Renal pelvis (tissue), 1 donor: ENCODE measurements at regions not wholly inside any gene's neighbourhood (a gene's known extent, or its start where the extent isn't known, plus 50 kb on each side); places are given as distances from the start of the nearest gene placed in this dataset.

Experiments
- DNase-seq: peaks from one replicate; pipeline ENCODE4 v3.0.0-alpha.2; 2013

DNA sequence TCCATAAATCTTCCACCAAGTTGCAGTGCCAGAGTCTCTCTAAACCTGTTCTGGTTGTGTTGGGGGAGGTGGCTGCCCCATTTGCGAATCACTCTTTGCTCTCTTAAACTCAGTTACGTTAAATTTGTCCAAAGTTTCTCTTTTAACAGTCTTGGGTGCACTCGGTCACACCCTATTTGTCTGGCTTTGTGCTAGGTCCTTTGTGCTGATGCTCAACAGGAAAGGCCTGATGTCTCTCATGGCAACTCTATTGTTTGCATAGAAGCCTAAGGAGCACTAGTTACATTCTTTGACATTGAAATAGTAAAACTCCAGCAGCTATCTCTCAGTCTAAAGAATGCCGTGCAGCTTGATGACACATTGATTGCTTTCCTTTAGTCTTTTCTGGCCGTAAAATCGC lies 105.1 kb downstream of the TRMT11 start:
- peak; percentile 10 for DNase-seq

GRCh38 chr6:126093108-126093507 lies 106.8 kb downstream of the TRMT11 start:
- no peak for DNase-seq

DNA sequence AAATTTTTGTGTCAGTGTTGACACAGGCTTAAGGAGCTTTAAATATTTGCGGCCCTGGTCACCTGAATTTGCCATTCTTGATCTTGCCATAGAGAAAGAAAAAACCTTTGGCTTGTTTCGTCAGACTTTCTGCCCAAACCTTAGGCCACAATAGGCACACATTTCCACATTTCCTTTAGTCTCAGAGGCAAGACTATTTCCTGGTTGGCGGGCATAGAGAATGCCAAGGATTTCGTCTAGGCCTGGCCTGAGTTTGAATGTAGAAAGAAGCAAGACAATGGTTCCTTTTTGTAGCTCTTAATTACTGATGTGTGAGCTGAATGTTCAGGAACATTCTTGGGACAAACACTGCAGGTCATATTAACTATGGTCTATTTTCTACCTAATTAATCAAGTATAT lies 108.1 kb downstream of the TRMT11 start:
- no peak for DNase-seq

GRCh38 chr6:126100386-126100785 lies 114.0 kb downstream of the TRMT11 start:
- no peak for DNase-seq

- DNase-seq = no peak
Measured at GRCh38 chr6:126102358-126102757, 116.0 kb downstream of the TRMT11 start.

- no peak for DNase-seq
Measured at GRCh38 chr6:126103993-126104392, 117.7 kb downstream of the TRMT11 start.

DNA sequence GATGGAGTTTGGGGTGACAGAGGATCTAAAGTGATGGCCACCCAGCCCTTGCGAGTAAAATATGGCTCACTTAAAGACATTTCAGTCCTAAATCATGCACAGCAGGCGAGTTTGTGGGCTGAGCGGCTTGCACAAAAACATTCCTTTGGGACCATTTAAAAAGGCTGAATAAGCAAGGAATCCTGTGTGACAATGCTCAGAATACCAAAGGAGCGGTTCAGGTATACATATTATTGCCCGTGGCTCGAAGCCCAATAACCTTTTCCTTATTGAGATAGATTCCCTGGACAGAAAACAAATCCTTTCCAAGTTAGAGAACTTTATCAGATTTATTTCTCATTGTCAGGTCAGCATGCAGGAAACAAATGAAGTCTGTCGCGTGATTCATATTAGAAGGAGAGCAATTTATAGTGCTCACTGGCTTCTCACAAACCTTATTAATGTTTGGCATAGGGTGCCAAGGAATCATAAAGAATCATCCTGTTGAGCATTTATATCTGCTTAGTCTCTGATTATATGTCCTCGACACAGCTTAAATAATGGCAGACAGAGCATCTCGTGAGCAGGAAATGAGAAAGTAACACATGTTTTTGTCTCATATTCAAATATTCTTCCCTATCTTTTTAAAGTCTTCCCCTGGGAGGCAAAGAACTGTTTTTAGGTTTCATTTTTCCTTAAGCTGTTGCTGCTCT lies 121.3 kb downstream of the TRMT11 start:
- peak; percentile 22 for DNase-seq

DNA sequence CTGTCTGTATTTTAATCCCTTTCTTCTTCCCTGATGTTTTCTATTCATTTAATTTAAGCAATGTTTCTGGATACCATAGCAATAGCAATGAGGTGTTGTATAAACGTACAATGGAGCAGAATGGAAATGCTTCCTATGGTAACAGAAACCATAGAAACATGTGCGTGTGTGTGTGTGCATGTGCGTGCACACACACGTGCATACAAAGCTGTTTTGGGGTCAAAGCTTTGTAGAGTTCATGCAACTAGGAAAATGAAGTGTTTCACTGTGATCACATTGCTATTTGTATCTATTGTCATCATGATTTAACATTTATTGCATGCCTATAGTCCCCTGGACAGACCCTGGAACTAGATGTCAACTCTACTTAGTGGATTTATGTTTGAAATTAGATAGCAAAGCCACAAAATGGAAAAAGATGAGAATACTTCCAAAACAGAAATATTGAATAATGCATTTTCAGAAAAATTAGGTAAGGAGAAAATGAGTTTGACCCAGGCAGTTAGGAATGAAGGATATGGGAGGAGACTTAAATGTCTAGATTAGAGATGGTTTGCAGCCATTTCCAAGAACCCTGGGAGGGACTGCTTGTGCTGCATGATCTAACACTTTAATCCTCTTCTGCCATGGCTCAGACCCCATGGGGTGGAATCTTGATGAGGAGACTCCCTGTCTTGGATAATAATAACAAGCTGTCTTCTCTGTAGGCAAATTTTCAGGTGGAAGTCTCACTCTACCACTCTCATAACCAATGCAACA lies 124.4 kb downstream of the TRMT11 start:
- DNase-seq = no peak

- DNase-seq = no peak
Measured at GRCh38 chr6:126111327-126111726, 125.0 kb downstream of the TRMT11 start.

- no peak for DNase-seq
Measured at GRCh38 chr6:126112171-126112632, 125.9 kb downstream of the TRMT11 start.

GRCh38 chr6:126113261-126113660 lies 126.9 kb downstream of the TRMT11 start:
- DNase-seq = no peak

GRCh38 chr6:126117251-126117650 lies 130.9 kb downstream of the TRMT11 start:
- no peak for DNase-seq

DNA sequence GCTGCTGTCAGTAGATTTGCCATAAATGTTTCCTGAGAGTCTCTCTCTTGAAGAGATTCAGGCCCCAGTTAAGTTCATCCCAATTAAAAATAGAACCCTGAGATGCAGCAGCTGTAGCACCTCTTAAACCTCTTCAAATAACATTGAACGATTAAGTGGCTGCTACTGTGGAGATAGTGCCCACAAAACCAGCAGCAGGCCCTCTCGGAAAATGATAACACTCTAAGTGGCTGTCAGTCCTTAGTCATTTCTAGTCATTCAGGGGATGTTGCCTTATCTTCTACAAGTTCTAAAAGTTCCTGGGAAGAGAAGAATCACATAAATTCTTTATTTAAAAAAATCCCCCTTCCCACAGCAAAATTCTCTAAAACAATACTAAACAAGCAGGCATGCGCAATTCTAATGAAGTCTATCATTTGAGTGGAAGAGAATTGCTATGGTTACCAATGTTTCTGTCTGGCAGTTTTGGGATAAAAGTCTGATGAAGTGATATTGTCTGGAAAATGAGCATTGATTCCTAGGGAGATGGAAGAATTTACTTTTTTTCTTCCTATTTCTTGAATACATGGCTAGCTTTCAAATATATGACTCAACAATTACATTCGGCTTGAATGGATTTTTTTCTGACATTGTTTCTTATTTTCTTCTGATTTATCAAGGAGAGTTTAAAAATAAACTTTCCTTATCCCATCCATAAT lies 131.9 kb downstream of the TRMT11 start:
- no peak for DNase-seq

GRCh38 chr6:126118936-126119335 lies 132.6 kb downstream of the TRMT11 start:
- DNase-seq = no peak

GRCh38 chr6:126123226-126123625 lies 136.9 kb downstream of the TRMT11 start:
- DNase-seq = no peak

- peak; percentile 12 for DNase-seq
Measured at GRCh38 chr6:126127659-126128058, 141.3 kb downstream of the TRMT11 start.

DNA sequence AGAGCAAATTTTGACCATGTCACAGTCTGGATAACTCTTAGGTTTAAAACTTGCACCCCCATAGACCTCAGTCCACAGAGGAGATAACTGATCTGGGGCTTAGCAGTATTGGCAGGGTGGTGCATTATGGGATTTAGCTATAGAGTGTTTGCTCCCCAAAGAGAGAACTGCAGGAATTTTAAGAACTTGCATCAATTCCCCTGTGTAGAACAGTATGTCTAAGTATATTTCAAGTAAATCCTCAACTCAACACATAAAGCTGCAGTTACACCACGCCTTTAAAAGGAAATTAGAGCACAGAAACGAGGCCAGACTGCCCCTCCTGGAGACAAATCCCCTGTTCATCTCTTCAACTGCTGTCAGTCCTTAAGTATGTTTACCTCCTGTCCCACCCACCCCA lies 144.9 kb downstream of the TRMT11 start:
- DNase-seq = no peak

DNA sequence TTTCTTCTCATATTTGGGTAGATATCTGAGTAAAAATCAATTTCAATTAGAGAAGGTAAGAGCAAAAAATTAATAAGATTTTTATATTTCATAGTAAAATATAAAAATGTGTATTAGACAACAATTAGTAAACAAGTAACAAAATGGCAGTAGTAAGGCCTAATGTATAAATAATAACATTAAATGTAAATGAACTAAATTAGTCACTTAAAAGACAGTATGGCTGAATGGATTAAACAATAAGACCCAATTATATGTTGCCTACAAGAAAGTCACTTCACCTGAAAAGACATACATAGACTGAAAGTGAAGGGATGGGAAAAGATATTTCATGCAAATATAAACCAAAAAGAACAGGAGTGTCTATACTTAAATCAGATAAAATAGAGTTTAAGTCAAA lies 147.6 kb downstream of the TRMT11 start:
- no peak for DNase-seq

DNA sequence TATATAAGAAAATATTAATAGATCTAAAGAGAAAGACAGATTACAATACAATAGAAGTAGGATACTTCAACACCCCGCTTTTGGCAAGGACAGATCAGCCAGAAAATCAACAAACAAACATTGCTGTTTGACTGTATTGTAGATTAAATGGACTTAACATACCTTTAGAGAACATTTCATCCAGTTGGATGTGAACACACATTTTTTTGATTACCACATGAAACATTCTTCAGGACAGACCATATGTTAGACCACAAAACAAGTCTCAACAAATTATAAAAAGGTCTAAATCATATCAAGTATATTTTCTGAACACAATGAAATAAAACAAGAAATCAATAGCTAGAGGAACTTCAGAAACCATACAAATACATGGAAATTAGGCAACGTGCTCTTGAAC lies 148.2 kb downstream of the TRMT11 start:
- no peak for DNase-seq

DNA sequence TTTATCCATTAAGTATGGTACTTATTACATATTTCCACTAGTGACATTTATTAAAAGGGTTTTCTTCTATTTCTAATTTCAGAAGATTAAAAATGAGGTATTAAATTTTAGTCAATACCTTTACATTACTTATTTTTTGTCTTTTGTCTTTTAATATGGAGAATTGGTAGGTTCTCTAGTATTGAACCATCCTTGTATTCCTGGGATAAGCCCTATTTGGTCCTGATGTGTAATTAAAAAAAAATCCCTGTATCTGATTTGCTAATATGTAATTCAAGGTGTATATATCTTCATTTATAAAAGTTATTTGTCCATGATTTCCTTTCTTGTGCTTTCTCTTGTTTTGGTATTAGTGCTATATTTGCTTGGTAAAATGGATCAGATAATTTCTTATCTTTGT lies 153.7 kb downstream of the TRMT11 start:
- DNase-seq = no peak

DNA sequence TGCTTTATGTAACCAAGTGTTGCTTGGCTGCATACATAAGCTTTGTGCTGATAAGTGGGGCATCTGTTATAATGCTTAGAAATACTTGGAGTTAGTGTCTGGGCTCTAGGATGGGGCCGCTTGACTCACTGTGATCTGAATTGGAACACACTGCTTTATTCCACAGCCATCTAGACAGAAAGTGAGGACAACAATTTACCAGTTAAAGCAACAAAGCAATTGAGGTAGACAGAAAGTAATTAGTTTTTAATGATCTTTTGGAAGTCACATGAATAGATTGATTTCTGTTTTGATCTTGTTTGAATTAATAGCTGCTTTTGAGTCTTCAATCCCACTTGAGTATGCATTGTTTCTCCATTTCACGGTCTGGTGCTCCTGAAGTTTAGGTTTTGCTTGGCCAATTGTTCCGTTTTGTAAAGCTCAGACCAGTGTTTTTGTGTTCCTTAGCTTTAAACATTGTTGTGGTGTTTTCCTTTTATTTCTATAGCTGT lies 157.5 kb downstream of the TRMT11 start:
- DNase-seq = no peak

DNA sequence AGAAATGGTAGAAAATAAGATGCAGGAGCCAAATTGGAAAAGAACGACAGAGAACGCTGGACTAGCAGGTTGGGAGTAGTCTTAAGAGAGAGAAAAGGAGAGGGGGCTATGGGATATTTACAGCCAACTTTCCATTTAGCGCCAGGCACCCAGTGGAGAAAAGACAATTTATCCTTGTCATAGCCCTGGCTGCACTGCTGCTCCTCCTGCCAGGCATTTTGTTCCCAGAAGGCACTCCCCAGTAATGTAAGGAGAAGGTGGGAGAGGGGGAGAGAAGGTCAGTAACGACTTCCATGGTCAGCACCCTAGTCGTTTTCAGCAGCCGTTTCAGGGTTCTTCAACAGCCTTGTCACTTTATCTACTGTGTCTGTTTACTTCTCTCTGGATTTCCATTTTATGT lies 159.0 kb downstream of the TRMT11 start:
- no peak for DNase-seq

- no peak for DNase-seq
Measured at GRCh38 chr6:126147291-126147815, 161.0 kb downstream of the TRMT11 start.
